ENCODE measurements at regions not wholly inside any gene's neighbourhood (a gene's known extent, or its start where the extent isn't known, plus 50 kb on each side); places are given as distances from the start of the nearest gene placed in this dataset.

GRCh38 chr17:45730192-45730591 lies 53.9 kb upstream of the CRHR1 start:
- no peak for TF ChIP-seq CTCF (IDR thresholded peaks at IDR 0.05)
- TF ChIP-seq POLR2A (IDR thresholded peaks at IDR 0.05) = no peak
